HUES6 (cell line): ENCODE measurements at regions not wholly inside any gene's neighbourhood (a gene's known extent, or its start where the extent isn't known, plus 50 kb on each side); places are given as distances from the start of the nearest gene placed in this dataset.
"Not testable (repeated sequence)": the region's sequence is repeated elsewhere in the genome, so short reads cannot be mapped to it uniquely, and the experiment has no call there.

Source experiments
- H3K27ac ChIP-seq: 2 replicates; pipeline ENCODE4 v1.7.0; 2013; ENCODE audit warnings: low read depth, mild to moderate bottlenecking, low read length, inconsistent platforms
- H3K27me3 ChIP-seq: 2 replicates; pipeline ENCODE4 v1.6.1; 2013; ENCODE audit warnings: low read length; ENCODE audit not compliant: control insufficient read depth, insufficient read depth
- H3K36me3 ChIP-seq: 2 replicates; pipeline ENCODE4 v1.6.1; 2013; ENCODE audit warnings: low read length; ENCODE audit not compliant: control insufficient read depth, insufficient read depth
- H3K4me1 ChIP-seq: 2 replicates; pipeline ENCODE4 v1.6.1; 2013; ENCODE audit warnings: low read length; ENCODE audit not compliant: control insufficient read depth, insufficient read depth
- H3K4me3 ChIP-seq: 2 replicates; pipeline ENCODE4 v1.5.1; 2013; ENCODE audit warnings: low read depth, low read length
- H3K9ac ChIP-seq: one replicate; pipeline ENCODE4 v1.6.1; 2013; ENCODE audit warnings: mild to moderate bottlenecking, low read length
- H3K9me3 ChIP-seq: 2 replicates; pipeline ENCODE4 v1.6.1; 2013; ENCODE audit warnings: low read depth, low read length; ENCODE audit not compliant: control insufficient read depth, insufficient read depth

DNA sequence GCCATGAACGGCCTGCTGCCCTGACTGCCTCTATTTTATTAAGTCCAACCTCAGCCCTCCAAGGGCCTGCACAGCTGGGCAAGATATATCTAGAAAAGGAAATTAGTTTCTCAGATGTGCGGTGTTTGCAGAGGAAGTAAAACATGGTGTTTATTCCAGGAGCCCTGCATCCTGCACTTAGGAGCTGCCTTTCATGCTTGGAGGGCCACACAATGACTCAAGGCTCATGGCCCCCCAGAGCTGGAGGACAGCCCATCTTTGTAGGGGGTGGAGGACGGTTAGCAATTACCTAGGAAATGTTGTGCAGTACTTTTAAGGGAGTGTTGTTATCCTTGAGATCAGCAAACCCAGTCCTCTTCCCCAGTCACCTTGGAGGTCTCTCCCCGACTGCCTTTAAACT, 80.5 kb downstream of the COPRS start:
- Histone ChIP-seq H3K27me3 (no peaks in the 10 kb centered on the region), H3K4me1 (no peaks in the 10 kb centered on the region), H3K4me3 (no peak overlapping the region), H3K9ac (no peak overlapping the region), H3K9me3 (peaks cover 14% of the 10 kb centered on the region), H3K27ac (no peak overlapping the region), H3K36me3 (no peaks in the 10 kb centered on the region)

DNA sequence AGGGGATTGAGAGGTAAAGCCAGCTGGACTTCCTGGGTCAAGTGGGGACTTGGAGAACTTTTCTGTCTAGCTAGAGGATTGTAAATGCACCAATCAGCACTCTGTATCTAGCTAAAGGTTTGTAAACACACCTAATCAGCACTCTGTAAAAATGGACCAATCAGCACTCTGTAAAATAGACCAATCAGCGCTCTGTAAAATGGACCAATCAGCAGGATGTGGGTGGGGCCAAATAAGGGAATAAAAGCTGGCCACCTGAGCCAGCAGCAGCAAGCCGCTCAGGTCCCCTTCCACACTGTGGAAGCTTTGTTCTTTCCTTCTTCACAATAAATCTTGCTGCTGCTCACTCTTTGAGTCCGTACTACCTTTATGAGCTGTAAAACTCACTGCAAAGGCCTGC, 87.7 kb downstream of the COPRS start:
- not testable (repeated sequence) for H3K27ac ChIP-seq, H3K9ac ChIP-seq, H3K4me1 ChIP-seq, H3K36me3 ChIP-seq, H3K9me3 ChIP-seq, H3K27me3 ChIP-seq, H3K4me3 ChIP-seq

- H3K27ac ChIP-seq: not testable (repeated sequence)
Measured at GRCh38 chr17:31770501-31770900, 88.5 kb downstream of the COPRS start.

DNA sequence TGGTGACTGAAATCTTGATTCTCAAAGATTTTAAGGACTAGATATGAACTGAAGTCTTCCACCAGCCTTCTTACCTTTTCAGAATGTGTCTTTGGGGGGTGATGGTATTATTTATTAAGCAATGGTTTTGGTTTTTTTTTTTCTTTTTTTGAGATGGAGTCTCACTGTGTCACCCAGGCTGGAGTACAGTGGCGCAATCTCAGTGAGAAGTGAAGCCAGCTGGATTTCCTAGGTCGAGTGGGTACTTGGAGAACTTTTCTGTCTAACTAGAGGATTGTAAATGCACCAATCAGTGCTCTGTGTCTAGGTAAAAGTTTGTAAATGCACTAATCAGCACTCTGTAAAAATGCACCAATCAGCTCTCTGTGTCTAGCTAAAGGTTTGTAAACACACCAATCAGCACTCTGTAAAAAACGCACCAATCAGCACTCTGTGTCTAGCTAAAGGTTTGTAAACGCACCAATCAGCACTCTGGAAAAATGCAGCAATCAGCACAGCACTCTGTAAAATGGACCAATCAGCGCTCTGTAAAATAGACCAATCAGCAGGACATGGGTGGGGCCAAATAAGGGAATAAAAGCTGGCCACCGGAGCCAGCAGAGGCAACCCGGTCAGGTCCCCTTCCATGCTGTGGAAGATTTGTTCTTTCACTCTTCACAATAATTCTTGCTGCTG, 97.1 kb downstream of the COPRS start:
- H3K9ac ChIP-seq, H3K27ac ChIP-seq, H3K4me3 ChIP-seq, H3K36me3 ChIP-seq, H3K9me3 ChIP-seq, H3K4me1 ChIP-seq, H3K27me3 ChIP-seq: not testable (repeated sequence)

More at GRCh38 chr17:31770501-31770900, 88.5 kb downstream of the COPRS start:
- not testable (repeated sequence) for H3K4me1 ChIP-seq, H3K9ac ChIP-seq, H3K9me3 ChIP-seq, H3K27me3 ChIP-seq, H3K36me3 ChIP-seq, H3K4me3 ChIP-seq

- no peaks in the 10 kb centered on the region for H3K4me1 ChIP-seq
- H3K9ac ChIP-seq: no peak overlapping the region
Measured at GRCh38 chr17:31758646-31759045, 100.4 kb downstream of the COPRS start.

GRCh38 chr17:31757097-31757496, 101.9 kb downstream of the COPRS start:
- H3K9ac ChIP-seq: no peak overlapping the region
- no peak overlapping the region for H3K27ac ChIP-seq
- no peaks in the 10 kb centered on the region for H3K4me1 ChIP-seq
- H3K36me3 ChIP-seq: no peaks in the 10 kb centered on the region
- no peaks in the 10 kb centered on the region for H3K27me3 ChIP-seq
- no peak overlapping the region for H3K4me3 ChIP-seq
- no peaks in the 10 kb centered on the region for H3K9me3 ChIP-seq

More at GRCh38 chr17:31758646-31759045, 100.4 kb downstream of the COPRS start:
- Histone ChIP-seq H3K27me3 (no peaks in the 10 kb centered on the region), H3K4me3 (no peak overlapping the region), H3K27ac (no peak overlapping the region), H3K9me3 (no peaks in the 10 kb centered on the region), H3K36me3 (no peaks in the 10 kb centered on the region)

DNA sequence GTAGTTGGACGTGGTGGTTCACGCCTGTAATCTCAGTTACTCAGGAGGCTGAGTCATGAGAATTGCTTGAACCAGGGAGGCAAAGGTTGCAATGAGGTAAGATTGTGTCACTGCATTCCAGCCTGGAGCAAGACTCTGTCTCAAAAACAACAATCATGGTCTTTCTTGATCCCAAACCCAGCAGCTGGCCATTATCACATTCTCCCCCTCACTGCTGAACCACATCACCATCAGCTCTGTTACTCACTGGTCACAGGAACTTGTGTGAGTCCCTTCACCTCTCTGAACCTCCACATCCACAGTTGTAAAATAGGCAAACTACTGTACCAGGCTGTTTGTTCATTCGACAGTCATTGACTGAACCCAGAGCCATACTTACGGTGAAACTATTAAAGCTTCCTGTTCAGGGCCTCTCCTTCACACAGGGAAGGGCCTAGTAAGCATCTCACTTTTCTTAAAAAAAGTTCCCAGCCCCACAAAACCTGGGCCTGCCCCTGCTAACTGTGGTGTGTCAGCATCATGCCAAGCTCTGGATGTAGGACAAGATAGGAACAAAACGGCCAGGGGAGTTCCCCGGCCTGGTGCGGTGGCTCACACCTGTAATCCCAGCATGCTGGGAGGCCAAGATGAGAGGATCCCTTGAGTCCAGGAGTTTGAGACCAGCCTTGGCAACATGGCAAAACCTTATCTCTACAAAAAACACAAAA, 104.7 kb downstream of the COPRS start:
- Histone ChIP-seq H3K9me3 (no peaks in the 10 kb centered on the region), H3K4me1 (no peaks in the 10 kb centered on the region), H3K36me3 (no peaks in the 10 kb centered on the region), H3K27ac (no peak overlapping the region), H3K4me3 (no peak overlapping the region), H3K27me3 (no peaks in the 10 kb centered on the region), H3K9ac (no peak overlapping the region)

- H3K27me3 ChIP-seq: no peaks in the 10 kb centered on the region
- H3K4me1 ChIP-seq: no peaks in the 10 kb centered on the region
- no peaks in the 10 kb centered on the region for H3K36me3 ChIP-seq
- H3K9ac ChIP-seq: no peak overlapping the region
- H3K27ac ChIP-seq: no peak overlapping the region
- no peaks in the 10 kb centered on the region for H3K9me3 ChIP-seq
- no peak overlapping the region for H3K4me3 ChIP-seq
Measured at GRCh38 chr17:31753011-31753410, 106.0 kb downstream of the COPRS start.

DNA sequence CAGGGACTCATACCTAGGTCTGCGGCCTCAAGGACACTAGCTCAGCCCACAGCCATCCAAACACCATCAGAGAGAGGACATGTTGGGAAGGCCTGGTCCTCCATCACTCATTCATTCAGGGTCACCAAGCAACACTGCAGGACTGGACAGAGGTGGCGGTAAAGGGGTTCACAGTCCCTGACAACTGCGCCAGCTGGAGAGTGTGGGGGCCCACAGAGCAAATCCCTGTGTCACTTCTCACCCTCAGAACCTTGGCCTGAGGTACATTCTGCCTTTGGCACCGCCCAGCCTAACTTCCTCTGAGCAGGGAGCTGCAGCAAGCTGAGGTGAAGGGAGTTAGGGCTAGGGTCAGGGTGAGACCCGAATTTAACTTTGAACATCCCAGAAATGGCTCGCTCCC, 106.5 kb downstream of the COPRS start:
- H3K4me3 ChIP-seq: no peak overlapping the region
- no peaks in the 10 kb centered on the region for H3K4me1 ChIP-seq
- H3K9ac ChIP-seq: no peak overlapping the region
- no peaks in the 10 kb centered on the region for H3K36me3 ChIP-seq
- H3K27ac ChIP-seq: no peak overlapping the region
- no peaks in the 10 kb centered on the region for H3K9me3 ChIP-seq
- H3K27me3 ChIP-seq: no peaks in the 10 kb centered on the region

DNA sequence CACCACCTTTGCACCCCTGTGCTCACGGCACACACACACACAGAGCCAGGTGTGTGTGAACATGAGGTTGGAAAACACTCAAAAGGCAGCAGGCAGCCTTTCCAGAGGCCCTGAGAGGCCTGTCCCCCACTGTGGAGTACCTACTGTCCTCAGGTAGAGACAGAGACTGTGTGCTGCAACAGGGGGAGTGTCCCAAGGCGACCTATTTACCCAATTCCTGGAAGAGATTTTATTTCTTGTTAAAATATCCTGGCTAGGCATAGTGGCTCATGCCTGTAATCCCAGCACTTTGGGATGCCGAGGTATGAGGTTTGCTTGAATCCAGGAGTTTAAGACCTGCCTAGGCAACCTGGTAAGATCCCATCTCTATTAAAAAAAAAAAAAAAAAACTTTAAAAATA, 108.5 kb downstream of the COPRS start:
- Histone ChIP-seq H3K4me1 (no peaks in the 10 kb centered on the region), H3K9me3 (no peaks in the 10 kb centered on the region), H3K9ac (no peak overlapping the region), H3K36me3 (no peaks in the 10 kb centered on the region), H3K4me3 (no peak overlapping the region), H3K27ac (no peak overlapping the region), H3K27me3 (no peaks in the 10 kb centered on the region)

DNA sequence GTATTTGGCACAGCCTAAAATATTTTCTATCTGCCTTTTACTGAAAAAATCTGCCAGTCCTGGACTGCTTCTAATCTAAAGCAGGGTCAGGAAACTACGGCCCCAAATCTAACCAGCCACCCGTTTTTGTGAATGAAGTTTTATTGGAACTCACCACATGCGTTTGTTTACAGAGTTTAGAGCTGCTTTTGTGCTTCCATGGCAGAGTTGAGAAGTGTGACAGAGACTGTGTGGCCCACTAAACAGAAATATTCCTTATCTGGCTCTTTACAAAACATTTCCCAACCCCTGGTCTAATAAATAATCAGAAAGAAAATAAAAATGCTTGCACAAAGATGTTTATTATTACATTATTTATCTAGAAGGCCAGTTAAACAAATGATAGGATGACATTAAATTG, 110.2 kb downstream of the COPRS start:
- Histone ChIP-seq H3K4me3 (no peak overlapping the region), H3K36me3 (no peaks in the 10 kb centered on the region), H3K27me3 (no peaks in the 10 kb centered on the region), H3K9me3 (no peaks in the 10 kb centered on the region), H3K9ac (no peak overlapping the region), H3K4me1 (no peaks in the 10 kb centered on the region), H3K27ac (no peak overlapping the region)
